ENCODE measurements at regions not wholly inside any gene's neighbourhood (a gene's known extent, or its start where the extent isn't known, plus 50 kb on each side); places are given as distances from the start of the nearest gene placed in this dataset.

GRCh38 chr18:44067186-44067585, 613.5 kb upstream of the SETBP1 start:
- no peak for DNase-seq (ENCODE audit: low read depth, low spot score)
- in situ Hi-C loops (cut with HindIII; ENCODE audit: low pct_unique_long_range_greater_than_20kb, low sequenced_read_pairs) = no loop called here

- no peak for DNase-seq (ENCODE audit: low read depth, low spot score)
- in situ Hi-C loops (cut with HindIII; ENCODE audit: low pct_unique_long_range_greater_than_20kb, low sequenced_read_pairs) = no loop called here
Measured at GRCh38 chr18:44075038-44075437, 605.6 kb upstream of the SETBP1 start.

DNA sequence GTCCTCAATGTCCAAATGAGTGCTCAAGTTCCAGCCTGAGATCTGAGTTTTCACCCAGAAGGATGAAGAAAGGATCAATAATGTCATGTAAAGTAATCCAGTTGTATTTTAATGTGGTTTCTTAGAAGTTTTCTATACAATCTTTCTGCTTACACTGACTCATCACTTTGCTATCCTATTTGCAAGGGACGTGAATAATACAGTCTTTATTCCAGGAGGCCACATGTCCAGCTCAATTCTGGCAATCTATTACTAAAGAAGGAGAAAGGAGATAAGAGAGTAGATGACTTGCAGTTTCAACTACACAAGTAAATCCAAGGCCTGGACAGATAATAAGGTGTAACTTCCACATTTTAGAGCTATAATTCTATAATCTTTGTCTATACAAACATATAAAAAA, 601.1 kb upstream of the SETBP1 start:
- in situ Hi-C loops (cut with HindIII; ENCODE audit: low pct_unique_long_range_greater_than_20kb, low sequenced_read_pairs) = no loop called here
- peak; percentile 85 for DNase-seq (ENCODE audit: low read depth, low spot score)

- no peak for DNase-seq (ENCODE audit: low read depth, low spot score)
- in situ Hi-C loops (cut with HindIII; ENCODE audit: low pct_unique_long_range_greater_than_20kb, low sequenced_read_pairs) = no loop called here
Measured at GRCh38 chr18:44080054-44080453, 600.6 kb upstream of the SETBP1 start.

DNA sequence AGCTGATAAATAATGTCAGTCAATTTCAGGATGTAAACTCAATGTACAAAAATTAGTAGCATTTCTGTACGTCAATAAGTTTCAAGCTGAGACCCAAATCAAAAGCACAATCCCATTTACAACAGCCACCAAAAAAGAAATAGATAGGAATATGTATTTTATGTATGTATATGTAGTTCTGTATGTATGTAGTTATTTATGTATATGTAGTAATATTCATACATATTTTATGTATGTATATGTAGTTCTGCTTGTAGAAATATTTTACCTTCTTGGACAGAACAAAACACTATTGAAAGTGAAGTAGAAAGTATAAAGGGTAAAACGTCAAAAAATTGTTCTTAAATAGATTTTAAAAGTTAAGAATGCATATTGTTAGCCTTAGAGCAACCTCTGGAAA, 591.0 kb upstream of the SETBP1 start:
- no peak for DNase-seq (ENCODE audit: low read depth, low spot score)
- in situ Hi-C loops (cut with HindIII; ENCODE audit: low pct_unique_long_range_greater_than_20kb, low sequenced_read_pairs) = no loop called here

- in situ Hi-C loops (cut with HindIII; ENCODE audit: low pct_unique_long_range_greater_than_20kb, low sequenced_read_pairs) = no loop called here
- DNase-seq (ENCODE audit: low read depth, low spot score) = no peak
Measured at GRCh38 chr18:44090453-44090852, 590.2 kb upstream of the SETBP1 start.

DNA sequence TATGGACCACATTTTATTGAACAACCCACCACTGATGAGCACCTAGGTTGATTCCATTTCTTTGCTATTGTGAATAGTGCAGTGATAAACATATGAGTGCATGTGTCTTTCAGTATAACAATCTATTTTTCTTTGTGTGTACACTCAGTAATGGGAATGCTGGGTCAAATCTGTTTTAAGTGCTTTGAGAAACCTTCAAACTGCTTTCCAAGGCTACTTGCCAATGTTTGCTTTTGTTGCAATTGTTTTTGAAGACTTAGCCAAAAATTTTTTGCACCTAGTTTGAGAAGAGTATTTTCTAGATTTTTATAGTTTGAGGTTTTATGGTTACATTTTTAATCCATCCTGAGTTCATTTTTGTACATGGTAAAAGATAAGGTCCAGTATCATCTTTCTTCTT, 587.4 kb upstream of the SETBP1 start:
- in situ Hi-C loops (cut with HindIII; ENCODE audit: low pct_unique_long_range_greater_than_20kb, low sequenced_read_pairs) = no loop called here
- DNase-seq (ENCODE audit: low read depth, low spot score) = no peak

DNA sequence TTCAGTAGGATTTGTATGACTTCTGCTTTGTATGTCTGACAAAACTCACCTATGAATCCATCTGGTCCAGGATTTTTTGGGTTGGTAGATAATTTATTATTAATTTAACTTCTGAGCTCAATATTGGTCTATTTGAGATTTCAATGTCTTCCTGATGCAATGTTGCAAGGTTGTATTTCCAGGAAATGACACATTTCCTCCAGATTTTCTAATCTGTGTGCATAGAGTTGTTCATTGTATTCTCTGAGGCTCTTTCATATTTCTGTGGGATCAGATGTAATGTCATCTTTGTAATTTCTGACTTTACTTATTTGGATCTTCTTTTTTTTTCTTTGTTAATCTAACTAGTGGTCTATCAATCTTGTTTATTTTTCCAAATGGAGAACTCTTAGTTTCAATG, 584.7 kb upstream of the SETBP1 start:
- peak; percentile 1 for DNase-seq (ENCODE audit: low read depth, low spot score)
- in situ Hi-C loops (cut with HindIII; ENCODE audit: low pct_unique_long_range_greater_than_20kb, low sequenced_read_pairs) = no loop called here

GRCh38 chr18:44098551-44099098, 582.1 kb upstream of the SETBP1 start:
- in situ Hi-C loops (cut with HindIII; ENCODE audit: low pct_unique_long_range_greater_than_20kb, low sequenced_read_pairs) = no loop called here

DNA sequence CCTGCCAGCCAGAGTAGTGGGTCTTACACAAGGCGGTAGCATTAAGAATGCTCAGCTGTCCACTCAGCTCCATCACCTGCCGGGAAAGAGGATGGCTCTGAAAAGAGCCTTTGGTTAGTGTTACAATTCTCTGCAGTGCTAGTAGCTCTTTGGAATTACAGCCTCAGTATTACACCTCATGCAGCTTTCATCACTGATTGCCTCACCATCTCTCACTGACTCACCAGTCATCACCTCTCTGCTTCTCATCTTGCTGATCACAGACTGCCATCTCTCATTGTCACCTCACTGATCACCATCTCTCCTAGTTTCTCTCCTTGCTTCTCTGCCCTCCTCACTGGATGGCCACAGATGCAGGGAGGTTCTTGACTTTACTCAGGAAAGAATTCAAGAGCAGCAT, 573.5 kb upstream of the SETBP1 start:
- in situ Hi-C loops (cut with HindIII; ENCODE audit: low pct_unique_long_range_greater_than_20kb, low sequenced_read_pairs) = no loop called here
- no peak for DNase-seq (ENCODE audit: low read depth, low spot score)

More at GRCh38 chr18:44098551-44099098, 582.1 kb upstream of the SETBP1 start:
- peak; percentile 69 for DNase-seq (ENCODE audit: low read depth, low spot score)

DNA sequence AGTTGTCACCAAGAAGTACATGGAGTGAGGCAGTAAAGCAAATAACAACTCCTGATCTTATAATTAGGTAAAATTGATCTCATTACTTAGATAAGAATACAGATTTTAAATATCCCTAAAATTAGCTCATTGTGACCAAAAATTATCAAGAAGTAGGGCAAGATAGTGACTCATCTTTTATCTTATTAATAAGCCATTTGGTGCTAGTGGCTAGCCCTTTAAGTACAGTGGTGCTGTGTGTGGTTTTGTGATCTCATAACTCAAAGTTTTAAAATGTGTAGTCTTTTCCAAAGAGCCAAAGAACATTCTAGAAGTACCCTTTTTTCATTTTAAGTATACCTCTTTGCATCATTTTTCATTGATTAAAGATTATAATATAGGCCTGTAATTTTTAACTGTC, 569.4 kb upstream of the SETBP1 start:
- no peak for DNase-seq (ENCODE audit: low read depth, low spot score)
- in situ Hi-C loops (cut with HindIII; ENCODE audit: low pct_unique_long_range_greater_than_20kb, low sequenced_read_pairs) = no loop called here

DNA sequence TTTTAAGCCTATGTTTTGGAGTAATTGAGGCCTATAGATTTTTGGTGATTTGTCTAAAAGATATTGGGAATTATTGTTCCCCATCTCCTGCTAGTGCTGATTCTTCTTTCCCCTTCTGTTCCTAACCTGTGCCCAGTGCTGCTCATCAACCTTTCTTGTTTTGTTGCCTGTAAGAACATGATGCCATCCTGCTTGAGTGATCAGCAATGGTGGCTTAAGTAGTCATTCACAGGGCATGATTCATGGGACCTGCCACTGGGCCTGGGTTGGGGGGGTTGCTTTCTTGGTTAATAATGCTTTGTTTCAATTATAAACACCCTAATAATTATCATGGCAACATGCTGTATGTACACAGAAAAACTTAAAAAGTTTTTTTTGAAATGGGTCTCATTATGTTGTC, 562.9 kb upstream of the SETBP1 start:
- in situ Hi-C loops (cut with HindIII; ENCODE audit: low pct_unique_long_range_greater_than_20kb, low sequenced_read_pairs) = no loop called here
- DNase-seq (ENCODE audit: low read depth, low spot score) = no peak

- in situ Hi-C loops (cut with HindIII; ENCODE audit: low pct_unique_long_range_greater_than_20kb, low sequenced_read_pairs) = no loop called here
- DNase-seq (ENCODE audit: low read depth, low spot score) = no peak
Measured at GRCh38 chr18:44119607-44120006, 561.1 kb upstream of the SETBP1 start.

DNA sequence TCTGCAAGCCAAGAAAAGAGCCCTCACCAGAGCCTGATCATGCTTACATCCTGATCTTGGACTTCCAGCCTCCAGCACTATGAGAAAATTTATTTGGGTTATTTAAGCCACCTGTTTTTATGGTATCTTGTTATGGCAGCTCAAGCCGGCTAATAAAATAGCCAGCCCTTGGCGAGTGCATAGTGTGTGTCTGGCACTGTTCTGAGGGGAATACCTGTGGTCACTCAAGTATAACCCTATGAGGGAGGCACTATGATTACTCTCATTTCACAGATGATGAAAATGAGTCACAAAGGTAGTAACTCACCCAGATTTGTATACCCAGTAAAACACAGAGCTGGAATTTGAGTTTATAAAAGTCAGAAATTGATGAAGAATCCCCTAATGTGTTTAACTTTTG, 556.9 kb upstream of the SETBP1 start:
- DNase-seq (ENCODE audit: low read depth, low spot score) = no peak
- in situ Hi-C loops (cut with HindIII; ENCODE audit: low pct_unique_long_range_greater_than_20kb, low sequenced_read_pairs) = no loop called here

- no peak for DNase-seq (ENCODE audit: low read depth, low spot score)
- in situ Hi-C loops (cut with HindIII; ENCODE audit: low pct_unique_long_range_greater_than_20kb, low sequenced_read_pairs) = no loop called here
Measured at GRCh38 chr18:44125446-44125845, 555.2 kb upstream of the SETBP1 start.

- DNase-seq (ENCODE audit: low read depth, low spot score) = no peak
- in situ Hi-C loops (cut with HindIII; ENCODE audit: low pct_unique_long_range_greater_than_20kb, low sequenced_read_pairs) = no loop called here
Measured at GRCh38 chr18:44126598-44126997, 554.1 kb upstream of the SETBP1 start.

- in situ Hi-C loops (cut with HindIII; ENCODE audit: low pct_unique_long_range_greater_than_20kb, low sequenced_read_pairs) = no loop called here
- no peak for DNase-seq (ENCODE audit: low read depth, low spot score)
Measured at GRCh38 chr18:44128365-44128764, 552.3 kb upstream of the SETBP1 start.

GRCh38 chr18:44130376-44130942, 550.2 kb upstream of the SETBP1 start:
- in situ Hi-C loops (cut with HindIII; ENCODE audit: low pct_unique_long_range_greater_than_20kb, low sequenced_read_pairs) = no loop called here
- DNase-seq (ENCODE audit: low read depth, low spot score) = peak; percentile 65

GRCh38 chr18:44133483-44133882, 547.2 kb upstream of the SETBP1 start:
- DNase-seq (ENCODE audit: low read depth, low spot score) = no peak
- in situ Hi-C loops (cut with HindIII; ENCODE audit: low pct_unique_long_range_greater_than_20kb, low sequenced_read_pairs) = no loop called here

DNA sequence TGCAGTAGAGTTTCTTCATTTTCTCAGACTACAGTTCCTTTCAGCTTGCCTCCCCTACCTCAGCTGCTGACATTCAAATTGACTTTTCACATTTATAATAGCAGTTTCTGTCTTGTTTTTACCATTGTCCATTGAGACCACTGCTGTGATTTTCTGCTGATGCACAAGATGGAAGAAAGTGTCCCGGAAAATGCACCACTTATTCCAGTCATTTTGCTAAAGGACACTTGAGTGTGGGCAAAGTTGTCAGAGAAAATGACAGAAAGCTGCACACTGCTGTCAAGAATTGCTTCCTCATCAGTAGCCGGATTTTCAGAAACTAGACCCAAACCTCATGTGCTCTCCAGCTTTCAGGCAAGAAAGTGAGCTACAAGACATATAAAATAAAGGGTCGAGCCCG, 546.2 kb upstream of the SETBP1 start:
- in situ Hi-C loops (cut with HindIII; ENCODE audit: low pct_unique_long_range_greater_than_20kb, low sequenced_read_pairs) = no loop called here
- DNase-seq (ENCODE audit: low read depth, low spot score) = no peak
